HG03520 (cell line): ENCODE measurements at regions not wholly inside any gene's neighbourhood (a gene's known extent, or its start where the extent isn't known, plus 50 kb on each side); places are given as distances from the start of the nearest gene placed in this dataset.

Source experiments
- ATAC-seq: cut with Tn5 transposase; IDR thresholded peaks from one replicate; pipeline ENCODE4 v1.9.1; 2021; ENCODE audit warnings: mild to moderate bottlenecking, moderate library complexity; ENCODE audit not compliant: unreplicated experiment

- ATAC-seq, result no peak
Observed at GRCh38 chr5:167557359-167557758, 734.1 kb upstream of the WWC1 start.

GRCh38 chr5:167561796-167562195 is 729.6 kb upstream of the WWC1 start:
- no peak for ATAC-seq

GRCh38 chr5:167564275-167564674 is 727.2 kb upstream of the WWC1 start:
- ATAC-seq, result no peak

- ATAC-seq, result no peak
Observed at GRCh38 chr5:167565189-167565954, 726.1 kb upstream of the WWC1 start.

- no peak for ATAC-seq
Observed at GRCh38 chr5:167570431-167570830, 721.0 kb upstream of the WWC1 start.

- no peak for ATAC-seq
Observed at GRCh38 chr5:167571824-167572223, 719.6 kb upstream of the WWC1 start.

- no peak for ATAC-seq
Observed at GRCh38 chr5:167573370-167574127, 717.9 kb upstream of the WWC1 start.

GRCh38 chr5:167574464-167574863 is 717.0 kb upstream of the WWC1 start:
- ATAC-seq, result no peak

GRCh38 chr5:167575330-167575729 is 716.1 kb upstream of the WWC1 start:
- ATAC-seq, result no peak

- ATAC-seq, result no peak
Observed at GRCh38 chr5:167576126-167576525, 715.3 kb upstream of the WWC1 start.

- ATAC-seq, result no peak
Observed at GRCh38 chr5:167576897-167577296, 714.5 kb upstream of the WWC1 start.

- ATAC-seq, result no peak
Observed at GRCh38 chr5:167577616-167578015, 713.8 kb upstream of the WWC1 start.

GRCh38 chr5:167578977-167579692 is 712.3 kb upstream of the WWC1 start:
- ATAC-seq, result no peak

- no peak for ATAC-seq
Observed at GRCh38 chr5:167579693-167580055, 711.8 kb upstream of the WWC1 start.

- ATAC-seq, result no peak
Observed at GRCh38 chr5:167580608-167581007, 710.8 kb upstream of the WWC1 start.

GRCh38 chr5:167582283-167582682 is 709.2 kb upstream of the WWC1 start:
- no peak for ATAC-seq

GRCh38 chr5:167582886-167583285 is 708.6 kb upstream of the WWC1 start:
- no peak for ATAC-seq

- ATAC-seq, result no peak
Observed at GRCh38 chr5:167585184-167585583, 706.3 kb upstream of the WWC1 start.

GRCh38 chr5:167587772-167588437 is 703.5 kb upstream of the WWC1 start:
- ATAC-seq, result no peak

- no peak for ATAC-seq
Observed at GRCh38 chr5:167592114-167592513, 699.3 kb upstream of the WWC1 start.

GRCh38 chr5:167593329-167594060 is 698.0 kb upstream of the WWC1 start:
- no peak for ATAC-seq
